ENCODE measurements at regions not wholly inside any gene's neighbourhood (a gene's known extent, or its start where the extent isn't known, plus 50 kb on each side); places are given as distances from the start of the nearest gene placed in this dataset.

- no peak for TF ChIP-seq ZNF280D (CRISPR knock-in tag; IDR thresholded peaks at IDR 0.05)
These were observed 92.3 kb upstream of the BEND6 start (continued) for GRCh38 chr6:56862415-56863175.

GRCh38 chr6:56860475-56860874 is 94.4 kb upstream of the BEND6 start:
- H3K4me2 ChIP-seq (ENCODE audit: low read depth, low read length): no peak overlapping the region
- 21% methylated on average over 4 of the region's 4 CpGs for WGBS (ENCODE audit: low lambda C conversion rate)
- ChIA-PET POLR2A (interaction anchor here (2.0 kb wide), 1 partner anchor 17 kb away, joined by 5 read pairs; no protein-coding TSS in a partner anchor), CTCF (ENCODE audit: low intra/inter-chr PET ratio, low total read pairs) (no interaction called here)
- no peaks in the 10 kb centered on the region for H3K79me2 ChIP-seq (ENCODE audit: insufficient read depth, low read length)
- no peaks in the 10 kb centered on the region for H3K27me3 ChIP-seq (ENCODE audit: control insufficient read depth in 1 of 2, insufficient read depth in 2 of 2, low read length in 2 of 2)
- TF ChIP-seq LCORL (IDR thresholded peaks at IDR 0.05): no peak
- TF ChIP-seq LCORL (CRISPR knock-in tag; IDR thresholded peaks at IDR 0.05): no peak
- TF ChIP-seq FOXJ3 (CRISPR knock-in tag; IDR thresholded peaks at IDR 0.05; ENCODE audit: borderline replicate concordance): no peak
- no peak for TF ChIP-seq ZNF740 (CRISPR knock-in tag; IDR thresholded peaks at IDR 0.05)
- no peak overlapping the region for H3K27ac ChIP-seq (ENCODE audit: extremely low read length, insufficient read depth, low read length)
- BruUV-seq (replicated peaks): no TSS peak
- in situ Hi-C loops (cut with HindIII; ENCODE audit: extremely low pct_ligation_motif_present, low pct_unique_long_range_greater_than_20kb) (no loop called here), intact Hi-C loops (cut with micrococcal nuclease; ENCODE audit: unreplicated experiment) (no loop called here)
- DNase-seq (ENCODE audit: low spot score): no peak
- H3K9ac ChIP-seq (ENCODE audit: insufficient read depth, low read depth, low read length): no peak overlapping the region
- no peaks in the 10 kb centered on the region for H3K36me3 ChIP-seq (replicated peaks in 1 of 2; ENCODE audit: control insufficient read depth in 1 of 2, insufficient read depth in 2 of 2, low read length in 2 of 2)
- FAIRE-seq: no peak
- no peak overlapping the region for H3K4me3 ChIP-seq (replicated peaks in 1 of 3; ENCODE audit: insufficient read depth in 1 of 3, low read depth in 2 of 3, low read length in 3 of 3)
- ATAC-seq: no peak
- no peak overlapping the region for H2AFZ ChIP-seq (ENCODE audit: low read length)
- no peaks in the 10 kb centered on the region for H3K9me3 ChIP-seq (ENCODE audit: low read length)
- 0 out of 2 replicates have a peak, but pooled peaks cover 11% of the 10 kb centered on the region for H3K4me1 ChIP-seq (ENCODE audit: insufficient read depth, low read length)
- no peaks in the 10 kb centered on the region for H4K20me1 ChIP-seq (ENCODE audit: insufficient read depth, low read length)

Data from HepG2 (cell line).